IMR-90 (cell line): ENCODE measurements at regions not wholly inside any gene's neighbourhood (a gene's known extent, or its start where the extent isn't known, plus 50 kb on each side); places are given as distances from the start of the nearest gene placed in this dataset.

ENCODE experiments used
- BHLHE40 ChIP-seq: fragments of 150-350 bp; IDR thresholded peaks from 2 replicates; pipeline ENCODE4 v1.6.1; 2016; ENCODE audit warnings: mild to moderate bottlenecking, low read depth, low read length
- CEBPB ChIP-seq: IDR thresholded peaks from 2 replicates; pipeline ENCODE4 v1.6.1; 2012; ENCODE audit warnings: low read depth, low read length, improper control_type of control experiment
- CHD1 ChIP-seq: IDR thresholded peaks from 2 replicates; pipeline ENCODE4 v1.6.1; 2012; ENCODE audit warnings: low read depth, low read length, improper control_type of control experiment
- CTCF ChIP-seq: conservative IDR thresholded peaks from 2 replicates; pipeline ENCODE4 v1.5.1; 2012; ENCODE audit warnings: mild to moderate bottlenecking, low read depth, low read length, improper control_type of control experiment
- FOS ChIP-seq: fragments of 150-350 bp; IDR thresholded peaks from 2 replicates; pipeline ENCODE4 v1.6.1; 2016; ENCODE audit warnings: low read depth, low read length
- MAFK ChIP-seq: IDR thresholded peaks from 2 replicates; pipeline ENCODE4 v1.6.1; 2012; ENCODE audit warnings: low read depth, low read length, improper control_type of control experiment
- MXI1 ChIP-seq: IDR thresholded peaks from 2 replicates; pipeline ENCODE4 v1.6.1; 2012; ENCODE audit warnings: low read depth, mild to moderate bottlenecking, low read length, moderate library complexity, borderline replicate concordance
- NFE2L2 ChIP-seq: fragments of 150-350 bp; IDR thresholded peaks from 2 replicates; pipeline ENCODE4 v1.6.1; 2016; ENCODE audit warnings: low read depth, mild to moderate bottlenecking, low read length
- POLR2A ChIP-seq: IDR thresholded peaks from 2 replicates; pipeline ENCODE4 v1.6.1; 2012; ENCODE audit warnings: mild to moderate bottlenecking, low read depth, low read length
- RAD21 ChIP-seq: IDR thresholded peaks from 2 replicates; pipeline ENCODE4 v1.6.1; 2012; ENCODE audit warnings: low read length, improper control_type of control experiment
- RCOR1 ChIP-seq: IDR thresholded peaks from 2 replicates; pipeline ENCODE4 v1.6.1; 2012; ENCODE audit warnings: mild to moderate bottlenecking, low read length, improper control_type of control experiment; ENCODE audit not compliant: insufficient replicate concordance
- RFX5 ChIP-seq: IDR thresholded peaks from 2 replicates; pipeline ENCODE4 v1.8.0; 2012; ENCODE audit warnings: low read depth, mild to moderate bottlenecking, low read length, moderate library complexity
- SMC3 ChIP-seq: fragments of 150-350 bp; IDR thresholded peaks from 2 replicates; pipeline ENCODE4 v1.6.1; 2016; ENCODE audit warnings: low read depth, mild to moderate bottlenecking, antibody characterized with exemption, low read length, moderate library complexity
- USF2 ChIP-seq: fragments of 150-350 bp; IDR thresholded peaks from 2 replicates; pipeline ENCODE4 v1.6.1; 2017; ENCODE audit warnings: mild to moderate bottlenecking, antibody characterized with exemption, low read length, low read depth

- TF ChIP-seq CHD1 (no peak), CTCF (no peak), RCOR1 (no peak), RFX5 (no peak), MAFK (no peak), POLR2A (no peak), RAD21 (no peak), FOS (no peak), CEBPB (no peak), MXI1 (no peak), BHLHE40 (no peak), USF2 (no peak), SMC3 (no peak), NFE2L2 (no peak)
Measured at GRCh38 chr6:4682431-4683097, 93.6 kb upstream of the CDYL start.
